ENCODE measurements at regions not wholly inside any gene's neighbourhood (a gene's known extent, or its start where the extent isn't known, plus 50 kb on each side); places are given as distances from the start of the nearest gene placed in this dataset.

- TF ChIP-seq, protein P1, sequence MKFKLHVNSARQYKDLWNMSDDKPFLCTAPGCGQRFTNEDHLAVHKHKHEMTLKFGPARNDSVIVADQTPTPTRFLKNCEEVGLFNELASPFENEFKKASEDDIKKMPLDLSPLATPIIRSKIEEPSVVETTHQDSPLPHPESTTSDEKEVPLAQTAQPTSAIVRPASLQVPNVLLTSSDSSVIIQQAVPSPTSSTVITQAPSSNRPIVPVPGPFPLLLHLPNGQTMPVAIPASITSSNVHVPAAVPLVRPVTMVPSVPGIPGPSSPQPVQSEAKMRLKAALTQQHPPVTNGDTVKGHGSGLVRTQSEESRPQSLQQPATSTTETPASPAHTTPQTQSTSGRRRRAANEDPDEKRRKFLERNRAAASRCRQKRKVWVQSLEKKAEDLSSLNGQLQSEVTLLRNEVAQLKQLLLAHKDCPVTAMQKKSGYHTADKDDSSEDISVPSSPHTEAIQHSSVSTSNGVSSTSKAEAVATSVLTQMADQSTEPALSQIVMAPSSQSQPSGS (IDR thresholded peaks at IDR 0.05; ENCODE audit: low read length), result no peak
- TF ChIP-seq CBX5 (IDR thresholded peaks at IDR 0.05; ENCODE audit: low read depth, low read length) (no peak), EGR1 (IDR thresholded peaks at IDR 0.05; ENCODE audit: borderline replicate concordance, low read depth, low read length) (no peak)
Observed at GRCh38 chrX:10828036-10828435, 207.7 kb upstream of the MID1 start (continued).
